GM23338 (cell line): ENCODE measurements at regions not wholly inside any gene's neighbourhood (a gene's known extent, or its start where the extent isn't known, plus 50 kb on each side); places are given as distances from the start of the nearest gene placed in this dataset.

ENCODE experiments used
- ATAC-seq: fragments of 200-7000 bp; cut with Tn5 transposase; 3 replicates; pipeline ENCODE4 v1.9.1; 2020
- DNase-seq: peaks from one replicate; pipeline ENCODE4 v3.0.0-alpha.2; 2015; ENCODE audit warnings: low spot score
- H2AFZ ChIP-seq: fragments of 200-600 bp; sonication (generic); 2 replicates; pipeline ENCODE4 v1.8.0; 2016; ENCODE audit warnings: antibody characterized with exemption, mild to moderate bottlenecking, moderate library complexity
- H3F3A ChIP-seq: fragments of 200-600 bp; sonication (generic); replicated peaks from 2 replicates; pipeline ENCODE4 v1.8.0; 2017; ENCODE audit warnings: antibody characterized with exemption, mixed run types, low read depth
- H3K27ac ChIP-seq: fragments of 200-600 bp; sonication (generic); 2 replicates; pipeline ENCODE4 v1.6.1; 2016; ENCODE audit warnings: low read depth
- H3K27me3 ChIP-seq: fragments of 200-600 bp; sonication (generic); 2 replicates; pipeline ENCODE4 v1.8.0; 2016; ENCODE audit warnings: mild to moderate bottlenecking, mixed run types, moderate library complexity; ENCODE audit not compliant: insufficient read depth
- H3K36me3 ChIP-seq: fragments of 200-600 bp; sonication (generic); 2 replicates; pipeline ENCODE4 v1.8.0; 2016; ENCODE audit warnings: mild to moderate bottlenecking; ENCODE audit not compliant: insufficient read depth
- H3K4me1 ChIP-seq: fragments of 200-600 bp; sonication (generic); 2 replicates; pipeline ENCODE4 v1.8.0; 2016; ENCODE audit warnings: mild to moderate bottlenecking, moderate library complexity; ENCODE audit not compliant: insufficient read depth
- H3K4me2 ChIP-seq: fragments of 200-600 bp; sonication (generic); 2 replicates; pipeline ENCODE4 v1.7.1; 2017; ENCODE audit warnings: mixed run types
- H3K4me3 ChIP-seq: fragments of 200-600 bp; sonication (generic); 2 replicates; pipeline ENCODE4 v1.6.1; 2016; ENCODE audit warnings: mixed run types
- H3K79me2 ChIP-seq: fragments of 200-600 bp; sonication (generic); replicated peaks from 2 replicates; pipeline ENCODE4 v1.8.0; 2017; ENCODE audit warnings: mild to moderate bottlenecking; ENCODE audit not compliant: insufficient read depth
- H3K9me2 ChIP-seq: fragments of 200-600 bp; sonication (generic); 2 replicates; pipeline ENCODE4 v1.8.0; 2017; ENCODE audit not compliant: insufficient read depth
- H4K20me1 ChIP-seq: fragments of 200-600 bp; sonication (generic); replicated peaks from 2 replicates; pipeline ENCODE4 v1.8.0; 2017; ENCODE audit warnings: mild to moderate bottlenecking; ENCODE audit not compliant: insufficient read depth
- H3K27ac Mint-ChIP-seq: 2 replicates; pipeline ENCODE4 v1.8.0; 2020; ENCODE audit warnings: inconsistent platforms, mild to moderate bottlenecking, moderate library complexity, mixed read lengths
- H3K27me3 Mint-ChIP-seq: 3 replicates; pipeline ENCODE4 v1.8.0; 2022; ENCODE audit warnings: low read depth, mild to moderate bottlenecking, moderate library complexity, mixed read lengths, inconsistent platforms; ENCODE audit not compliant: insufficient read depth, poor library complexity
- H3K36me3 Mint-ChIP-seq: 3 replicates; pipeline ENCODE4 v1.8.0; 2021; ENCODE audit warnings: low read depth, mild to moderate bottlenecking, inconsistent platforms, moderate library complexity, mixed read lengths
- H3K4me1 Mint-ChIP-seq: 3 replicates; pipeline ENCODE4 v1.8.0; 2020; ENCODE audit warnings: mild to moderate bottlenecking, inconsistent platforms, mixed read lengths
- H3K4me3 Mint-ChIP-seq: 3 replicates; pipeline ENCODE4 v1.8.0; 2021; ENCODE audit warnings: moderate library complexity, mild to moderate bottlenecking, inconsistent platforms, mixed read lengths
- H3K9me3 Mint-ChIP-seq: 3 replicates; pipeline ENCODE4 v1.8.0; 2020; ENCODE audit warnings: moderate library complexity, mild to moderate bottlenecking, inconsistent platforms, mixed read lengths
- CREB1 ChIP-seq: fragments of 250-450 bp; sonication (Bioruptor Pico); IDR thresholded peaks from 2 replicates; pipeline ENCODE4 v1.5.0; 2020; ENCODE audit warnings: low read depth, mild to moderate bottlenecking, moderate library complexity
- EZH2 ChIP-seq: fragments of 200-600 bp; sonication (generic); IDR thresholded peaks from one replicate; pipeline ENCODE4 v1.8.0; 2017; ENCODE audit warnings: antibody characterized with exemption, mild to moderate bottlenecking, low read depth; ENCODE audit not compliant: unreplicated experiment
- EZH2phosphoT487 ChIP-seq: fragments of 200-600 bp; sonication (generic); IDR thresholded peaks from one replicate; pipeline ENCODE4 v1.8.1; 2018; ENCODE audit warnings: antibody characterized with exemption; ENCODE audit not compliant: unreplicated experiment
- POLR2AphosphoS5 ChIP-seq: IDR thresholded peaks from 2 replicates; pipeline ENCODE4 v1.6.1; 2016; ENCODE audit warnings: antibody characterized with exemption, low read depth
- STAT1 ChIP-seq: IDR thresholded peaks from one replicate; pipeline ENCODE4 v1.6.1; 2016; ENCODE audit warnings: antibody characterized with exemption; ENCODE audit not compliant: unreplicated experiment
- ZNF114 ChIP-seq: fragments of 250-450 bp; sonication (Bioruptor Pico); IDR thresholded peaks from 2 replicates; pipeline ENCODE4 v1.5.0; 2020; ENCODE audit warnings: mild to moderate bottlenecking, moderate library complexity
- ZNF331 ChIP-seq: fragments of 250-450 bp; sonication (Bioruptor Pico); IDR thresholded peaks from 2 replicates; pipeline ENCODE4 v1.5.0; 2020; ENCODE audit warnings: low read depth, mild to moderate bottlenecking, moderate library complexity
- TF ChIP-seq, protein P1 (sequence below): fragments of 250-450 bp; sonication (Bioruptor Pico); IDR thresholded peaks from 2 replicates; pipeline ENCODE4 v1.5.0; 2020; ENCODE audit warnings: mild to moderate bottlenecking, moderate library complexity

DNA sequence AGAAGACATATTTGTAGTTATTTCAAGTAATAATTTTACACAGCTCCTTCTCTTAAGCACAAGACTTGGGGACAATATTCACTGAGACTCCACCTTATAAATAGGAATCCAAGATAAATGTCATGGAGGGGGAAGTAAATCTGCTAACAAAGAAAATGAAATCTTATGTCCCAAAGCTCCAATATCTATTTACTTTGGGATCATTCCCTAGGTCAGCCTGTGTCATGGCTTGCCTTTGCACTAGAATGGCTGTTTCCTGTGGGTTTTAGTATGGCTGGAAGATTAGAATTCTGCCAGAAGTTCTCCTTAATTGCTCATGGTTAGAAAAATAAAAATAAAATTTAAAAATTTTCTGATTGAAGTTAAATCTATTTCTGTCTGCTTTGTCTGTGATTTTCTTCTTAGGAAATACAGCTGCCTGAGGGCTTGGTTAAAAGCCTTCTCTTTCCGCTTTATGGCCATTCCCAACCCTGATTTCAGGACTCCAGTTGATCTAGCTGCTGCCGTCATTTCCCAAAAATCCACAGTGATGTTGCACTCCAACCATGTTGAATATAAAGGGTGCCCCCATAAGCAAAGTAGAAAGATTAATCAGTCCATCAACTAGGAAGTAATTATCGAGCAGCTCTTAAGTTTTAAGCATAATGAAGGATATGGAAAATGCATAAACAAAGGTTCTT lies 326.4 kb upstream of the LYPLAL1 start (continued):
- TF ChIP-seq, protein P1, sequence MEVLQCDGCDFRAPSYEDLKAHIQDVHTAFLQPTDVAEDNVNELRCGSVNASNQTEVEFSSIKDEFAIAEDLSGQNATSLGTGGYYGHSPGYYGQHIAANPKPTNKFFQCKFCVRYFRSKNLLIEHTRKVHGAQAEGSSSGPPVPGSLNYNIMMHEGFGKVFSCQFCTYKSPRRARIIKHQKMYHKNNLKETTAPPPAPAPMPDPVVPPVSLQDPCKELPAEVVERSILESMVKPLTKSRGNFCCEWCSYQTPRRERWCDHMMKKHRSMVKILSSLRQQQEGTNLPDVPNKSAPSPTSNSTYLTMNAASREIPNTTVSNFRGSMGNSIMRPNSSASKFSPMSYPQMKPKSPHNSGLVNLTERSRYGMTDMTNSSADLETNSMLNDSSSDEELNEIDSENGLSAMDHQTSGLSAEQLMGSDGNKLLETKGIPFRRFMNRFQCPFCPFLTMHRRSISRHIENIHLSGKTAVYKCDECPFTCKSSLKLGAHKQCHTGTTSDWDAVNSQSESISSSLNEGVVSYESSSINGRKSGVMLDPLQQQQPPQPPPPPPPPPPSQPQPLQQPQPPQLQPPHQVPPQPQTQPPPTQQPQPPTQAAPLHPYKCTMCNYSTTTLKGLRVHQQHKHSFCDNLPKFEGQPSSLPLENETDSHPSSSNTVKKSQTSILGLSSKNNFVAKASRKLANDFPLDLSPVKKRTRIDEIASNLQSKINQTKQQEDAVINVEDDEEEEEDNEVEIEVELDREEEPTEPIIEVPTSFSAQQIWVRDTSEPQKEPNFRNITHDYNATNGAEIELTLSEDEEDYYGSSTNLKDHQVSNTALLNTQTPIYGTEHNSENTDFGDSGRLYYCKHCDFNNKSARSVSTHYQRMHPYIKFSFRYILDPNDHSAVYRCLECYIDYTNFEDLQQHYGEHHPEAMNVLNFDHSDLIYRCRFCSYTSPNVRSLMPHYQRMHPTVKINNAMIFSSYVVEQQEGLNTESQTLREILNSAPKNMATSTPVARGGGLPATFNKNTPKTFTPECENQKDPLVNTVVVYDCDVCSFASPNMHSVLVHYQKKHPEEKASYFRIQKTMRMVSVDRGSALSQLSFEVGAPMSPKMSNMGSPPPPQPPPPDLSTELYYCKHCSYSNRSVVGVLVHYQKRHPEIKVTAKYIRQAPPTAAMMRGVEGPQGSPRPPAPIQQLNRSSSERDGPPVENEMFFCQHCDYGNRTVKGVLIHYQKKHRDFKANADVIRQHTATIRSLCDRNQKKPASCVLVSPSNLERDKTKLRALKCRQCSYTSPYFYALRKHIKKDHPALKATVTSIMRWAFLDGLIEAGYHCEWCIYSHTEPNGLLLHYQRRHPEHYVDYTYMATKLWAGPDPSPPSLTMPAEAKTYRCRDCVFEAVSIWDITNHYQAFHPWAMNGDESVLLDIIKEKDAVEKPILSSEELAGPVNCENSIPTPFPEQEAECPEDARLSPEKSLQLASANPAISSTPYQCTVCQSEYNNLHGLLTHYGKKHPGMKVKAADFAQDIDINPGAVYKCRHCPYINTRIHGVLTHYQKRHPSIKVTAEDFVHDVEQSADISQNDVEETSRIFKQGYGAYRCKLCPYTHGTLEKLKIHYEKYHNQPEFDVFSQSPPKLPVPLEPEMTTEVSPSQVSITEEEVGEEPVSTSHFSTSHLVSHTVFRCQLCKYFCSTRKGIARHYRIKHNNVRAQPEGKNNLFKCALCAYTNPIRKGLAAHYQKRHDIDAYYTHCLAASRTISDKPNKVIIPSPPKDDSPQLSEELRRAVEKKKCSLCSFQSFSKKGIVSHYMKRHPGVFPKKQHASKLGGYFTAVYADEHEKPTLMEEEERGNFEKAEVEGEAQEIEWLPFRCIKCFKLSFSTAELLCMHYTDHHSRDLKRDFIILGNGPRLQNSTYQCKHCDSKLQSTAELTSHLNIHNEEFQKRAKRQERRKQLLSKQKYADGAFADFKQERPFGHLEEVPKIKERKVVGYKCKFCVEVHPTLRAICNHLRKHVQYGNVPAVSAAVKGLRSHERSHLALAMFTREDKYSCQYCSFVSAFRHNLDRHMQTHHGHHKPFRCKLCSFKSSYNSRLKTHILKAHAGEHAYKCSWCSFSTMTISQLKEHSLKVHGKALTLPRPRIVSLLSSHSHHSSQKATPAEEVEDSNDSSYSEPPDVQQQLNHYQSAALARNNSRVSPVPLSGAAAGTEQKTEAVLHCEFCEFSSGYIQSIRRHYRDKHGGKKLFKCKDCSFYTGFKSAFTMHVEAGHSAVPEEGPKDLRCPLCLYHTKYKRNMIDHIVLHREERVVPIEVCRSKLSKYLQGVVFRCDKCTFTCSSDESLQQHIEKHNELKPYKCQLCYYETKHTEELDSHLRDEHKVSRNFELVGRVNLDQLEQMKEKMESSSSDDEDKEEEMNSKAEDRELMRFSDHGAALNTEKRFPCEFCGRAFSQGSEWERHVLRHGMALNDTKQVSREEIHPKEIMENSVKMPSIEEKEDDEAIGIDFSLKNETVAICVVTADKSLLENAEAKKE (CRISPR knock-in tag): no peak
- TF ChIP-seq EZH2phosphoT487 (no peak), POLR2AphosphoS5 (no peak)

DNA sequence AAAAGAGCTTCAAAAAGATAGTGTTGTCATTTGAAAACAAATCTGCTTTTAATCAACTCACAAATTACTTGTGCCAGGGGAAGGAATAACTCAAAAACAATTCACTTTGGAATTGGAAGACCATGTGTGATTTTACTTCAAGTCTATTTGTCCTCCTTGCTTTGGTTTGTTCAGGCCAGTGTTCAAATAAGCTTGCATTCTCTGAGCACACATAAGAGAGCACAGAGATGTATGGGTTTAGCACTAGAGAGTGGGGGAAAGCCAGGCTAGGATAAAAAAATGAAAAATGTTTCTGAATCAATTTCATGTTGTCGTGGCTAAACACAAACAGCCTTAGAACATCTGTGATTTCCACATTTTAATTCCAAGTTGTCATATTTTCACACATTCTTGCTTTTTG lies 325.7 kb upstream of the LYPLAL1 start:
- Histone ChIP-seq H4K20me1 (no peaks in the 10 kb centered on the region), H3K4me2 (no peak overlapping the region), H3K36me3 (no peaks in the 10 kb centered on the region), H3K4me1 (no peaks in the 10 kb centered on the region), H3K79me2 (no peaks in the 10 kb centered on the region), H3K27ac (no peak overlapping the region), H3K9me2 (no peaks in the 10 kb centered on the region), H3K4me3 (no peak overlapping the region), H3F3A (no peaks in the 10 kb centered on the region), H3K27me3 (no peaks in the 10 kb centered on the region), H2AFZ (no peak overlapping the region)
- Mint-ChIP-seq H3K4me1 (no peaks in the 10 kb centered on the region), H3K36me3 (no peaks in the 10 kb centered on the region), H3K4me3 (no peak overlapping the region), H3K27ac (no peak overlapping the region), H3K9me3 (no peaks in the 10 kb centered on the region), H3K27me3 (no peaks in the 10 kb centered on the region)
- ATAC-seq: no peak
- no peak for DNase-seq
- TF ChIP-seq EZH2phosphoT487: no peak
- no peak for TF ChIP-seq EZH2
- TF ChIP-seq ZNF331 (CRISPR knock-in tag): no peak
- TF ChIP-seq, protein P1 (CRISPR knock-in tag): no peak
- TF ChIP-seq STAT1: no peak
- no peak for TF ChIP-seq CREB1
- TF ChIP-seq ZNF114 (CRISPR knock-in tag): no peak
